ENCODE measurements at regions not wholly inside any gene's neighbourhood (a gene's known extent, or its start where the extent isn't known, plus 50 kb on each side); places are given as distances from the start of the nearest gene placed in this dataset.

- no peak for TF ChIP-seq EZH2 (IDR thresholded peaks at IDR 0.05; ENCODE audit: insufficient read depth, poor library complexity, severe bottlenecking)
- no peak for TF ChIP-seq EZH2phosphoT487 (IDR thresholded peaks at IDR 0.05; ENCODE audit: insufficient read depth, low read depth)
Observed at GRCh38 chr3:18237251-18238005, 187.7 kb downstream of the SATB1 start.
